GM23338 (cell line): ENCODE measurements at regions not wholly inside any gene's neighbourhood (a gene's known extent, or its start where the extent isn't known, plus 50 kb on each side); places are given as distances from the start of the nearest gene placed in this dataset.

Experiments used
- ATAC-seq: fragments of 200-7000 bp; cut with Tn5 transposase; 3 replicates; pipeline ENCODE4 v1.9.1; 2020
- DNase-seq: peaks from one replicate; pipeline ENCODE4 v3.0.0-alpha.2; 2015; ENCODE audit warnings: low spot score
- H2AFZ ChIP-seq: fragments of 200-600 bp; sonication (generic); 2 replicates; pipeline ENCODE4 v1.8.0; 2016; ENCODE audit warnings: antibody characterized with exemption, mild to moderate bottlenecking, moderate library complexity
- H3F3A ChIP-seq: fragments of 200-600 bp; sonication (generic); replicated peaks from 2 replicates; pipeline ENCODE4 v1.8.0; 2017; ENCODE audit warnings: antibody characterized with exemption, mixed run types, low read depth
- H3K27ac ChIP-seq: fragments of 200-600 bp; sonication (generic); 2 replicates; pipeline ENCODE4 v1.6.1; 2016; ENCODE audit warnings: low read depth
- H3K27me3 ChIP-seq: fragments of 200-600 bp; sonication (generic); 2 replicates; pipeline ENCODE4 v1.8.0; 2016; ENCODE audit warnings: mild to moderate bottlenecking, mixed run types, moderate library complexity; ENCODE audit not compliant: insufficient read depth
- H3K36me3 ChIP-seq: fragments of 200-600 bp; sonication (generic); 2 replicates; pipeline ENCODE4 v1.8.0; 2016; ENCODE audit warnings: mild to moderate bottlenecking; ENCODE audit not compliant: insufficient read depth
- H3K4me1 ChIP-seq: fragments of 200-600 bp; sonication (generic); 2 replicates; pipeline ENCODE4 v1.8.0; 2016; ENCODE audit warnings: mild to moderate bottlenecking, moderate library complexity; ENCODE audit not compliant: insufficient read depth
- H3K4me2 ChIP-seq: fragments of 200-600 bp; sonication (generic); 2 replicates; pipeline ENCODE4 v1.7.1; 2017; ENCODE audit warnings: mixed run types
- H3K4me3 ChIP-seq: fragments of 200-600 bp; sonication (generic); 2 replicates; pipeline ENCODE4 v1.6.1; 2016; ENCODE audit warnings: mixed run types
- H3K79me2 ChIP-seq: fragments of 200-600 bp; sonication (generic); replicated peaks from 2 replicates; pipeline ENCODE4 v1.8.0; 2017; ENCODE audit warnings: mild to moderate bottlenecking; ENCODE audit not compliant: insufficient read depth
- H3K9me2 ChIP-seq: fragments of 200-600 bp; sonication (generic); 2 replicates; pipeline ENCODE4 v1.8.0; 2017; ENCODE audit not compliant: insufficient read depth
- H4K20me1 ChIP-seq: fragments of 200-600 bp; sonication (generic); replicated peaks from 2 replicates; pipeline ENCODE4 v1.8.0; 2017; ENCODE audit warnings: mild to moderate bottlenecking; ENCODE audit not compliant: insufficient read depth
- H3K27ac Mint-ChIP-seq: 2 replicates; pipeline ENCODE4 v1.8.0; 2020; ENCODE audit warnings: inconsistent platforms, mild to moderate bottlenecking, moderate library complexity, mixed read lengths
- H3K27me3 Mint-ChIP-seq: 3 replicates; pipeline ENCODE4 v1.8.0; 2022; ENCODE audit warnings: low read depth, mild to moderate bottlenecking, moderate library complexity, mixed read lengths, inconsistent platforms; ENCODE audit not compliant: insufficient read depth, poor library complexity
- H3K36me3 Mint-ChIP-seq: 3 replicates; pipeline ENCODE4 v1.8.0; 2021; ENCODE audit warnings: low read depth, mild to moderate bottlenecking, inconsistent platforms, moderate library complexity, mixed read lengths
- H3K4me1 Mint-ChIP-seq: 3 replicates; pipeline ENCODE4 v1.8.0; 2020; ENCODE audit warnings: mild to moderate bottlenecking, inconsistent platforms, mixed read lengths
- H3K4me3 Mint-ChIP-seq: 3 replicates; pipeline ENCODE4 v1.8.0; 2021; ENCODE audit warnings: moderate library complexity, mild to moderate bottlenecking, inconsistent platforms, mixed read lengths
- H3K9me3 Mint-ChIP-seq: 3 replicates; pipeline ENCODE4 v1.8.0; 2020; ENCODE audit warnings: moderate library complexity, mild to moderate bottlenecking, inconsistent platforms, mixed read lengths
- CREB1 ChIP-seq: fragments of 250-450 bp; sonication (Bioruptor Pico); IDR thresholded peaks from 2 replicates; pipeline ENCODE4 v1.5.0; 2020; ENCODE audit warnings: low read depth, mild to moderate bottlenecking, moderate library complexity
- EZH2 ChIP-seq: fragments of 200-600 bp; sonication (generic); IDR thresholded peaks from one replicate; pipeline ENCODE4 v1.8.0; 2017; ENCODE audit warnings: antibody characterized with exemption, mild to moderate bottlenecking, low read depth; ENCODE audit not compliant: unreplicated experiment
- EZH2phosphoT487 ChIP-seq: fragments of 200-600 bp; sonication (generic); IDR thresholded peaks from one replicate; pipeline ENCODE4 v1.8.1; 2018; ENCODE audit warnings: antibody characterized with exemption; ENCODE audit not compliant: unreplicated experiment
- JUNB ChIP-seq: IDR thresholded peaks from one replicate; pipeline ENCODE4 v1.6.1; 2016; ENCODE audit warnings: antibody characterized with exemption; ENCODE audit not compliant: unreplicated experiment
- NANOG ChIP-seq: IDR thresholded peaks from 2 replicates; pipeline ENCODE4 v1.6.1; 2016; ENCODE audit warnings: antibody characterized with exemption, borderline replicate concordance
- POLR2AphosphoS5 ChIP-seq: IDR thresholded peaks from 2 replicates; pipeline ENCODE4 v1.6.1; 2016; ENCODE audit warnings: antibody characterized with exemption, low read depth
- REST ChIP-seq: IDR thresholded peaks from one replicate; pipeline ENCODE4 v1.6.1; 2018; ENCODE audit warnings: antibody characterized with exemption; ENCODE audit not compliant: unreplicated experiment
- STAT1 ChIP-seq: IDR thresholded peaks from one replicate; pipeline ENCODE4 v1.6.1; 2016; ENCODE audit warnings: antibody characterized with exemption; ENCODE audit not compliant: unreplicated experiment
- ZNF114 ChIP-seq: fragments of 250-450 bp; sonication (Bioruptor Pico); IDR thresholded peaks from 2 replicates; pipeline ENCODE4 v1.5.0; 2020; ENCODE audit warnings: mild to moderate bottlenecking, moderate library complexity
- ZNF331 ChIP-seq: fragments of 250-450 bp; sonication (Bioruptor Pico); IDR thresholded peaks from 2 replicates; pipeline ENCODE4 v1.5.0; 2020; ENCODE audit warnings: low read depth, mild to moderate bottlenecking, moderate library complexity
- TF ChIP-seq, protein P1 (sequence below): fragments of 250-450 bp; sonication (Bioruptor Pico); IDR thresholded peaks from 2 replicates; pipeline ENCODE4 v1.5.0; 2020; ENCODE audit warnings: mild to moderate bottlenecking, moderate library complexity
- TF ChIP-seq, protein P2 (sequence below): IDR thresholded peaks from 2 replicates; pipeline ENCODE4 v1.6.1; 2016; ENCODE audit warnings: antibody characterized with exemption
- TF ChIP-seq, protein P3 (sequence below), 2 experiments: fragments of 200-600 bp in 1 of 2; sonication (generic) in 1 of 2; conservative IDR thresholded peaks; 2 replicates each; pipeline versions ENCODE4 v1.5.1 to v1.6.1; 2016 to 2017; ENCODE audit warnings: antibody characterized with exemption in 2 of 2, low read depth in 2 of 2, mild to moderate bottlenecking in 2 of 2, moderate library complexity in 1 of 2

- TF ChIP-seq, protein P1, sequence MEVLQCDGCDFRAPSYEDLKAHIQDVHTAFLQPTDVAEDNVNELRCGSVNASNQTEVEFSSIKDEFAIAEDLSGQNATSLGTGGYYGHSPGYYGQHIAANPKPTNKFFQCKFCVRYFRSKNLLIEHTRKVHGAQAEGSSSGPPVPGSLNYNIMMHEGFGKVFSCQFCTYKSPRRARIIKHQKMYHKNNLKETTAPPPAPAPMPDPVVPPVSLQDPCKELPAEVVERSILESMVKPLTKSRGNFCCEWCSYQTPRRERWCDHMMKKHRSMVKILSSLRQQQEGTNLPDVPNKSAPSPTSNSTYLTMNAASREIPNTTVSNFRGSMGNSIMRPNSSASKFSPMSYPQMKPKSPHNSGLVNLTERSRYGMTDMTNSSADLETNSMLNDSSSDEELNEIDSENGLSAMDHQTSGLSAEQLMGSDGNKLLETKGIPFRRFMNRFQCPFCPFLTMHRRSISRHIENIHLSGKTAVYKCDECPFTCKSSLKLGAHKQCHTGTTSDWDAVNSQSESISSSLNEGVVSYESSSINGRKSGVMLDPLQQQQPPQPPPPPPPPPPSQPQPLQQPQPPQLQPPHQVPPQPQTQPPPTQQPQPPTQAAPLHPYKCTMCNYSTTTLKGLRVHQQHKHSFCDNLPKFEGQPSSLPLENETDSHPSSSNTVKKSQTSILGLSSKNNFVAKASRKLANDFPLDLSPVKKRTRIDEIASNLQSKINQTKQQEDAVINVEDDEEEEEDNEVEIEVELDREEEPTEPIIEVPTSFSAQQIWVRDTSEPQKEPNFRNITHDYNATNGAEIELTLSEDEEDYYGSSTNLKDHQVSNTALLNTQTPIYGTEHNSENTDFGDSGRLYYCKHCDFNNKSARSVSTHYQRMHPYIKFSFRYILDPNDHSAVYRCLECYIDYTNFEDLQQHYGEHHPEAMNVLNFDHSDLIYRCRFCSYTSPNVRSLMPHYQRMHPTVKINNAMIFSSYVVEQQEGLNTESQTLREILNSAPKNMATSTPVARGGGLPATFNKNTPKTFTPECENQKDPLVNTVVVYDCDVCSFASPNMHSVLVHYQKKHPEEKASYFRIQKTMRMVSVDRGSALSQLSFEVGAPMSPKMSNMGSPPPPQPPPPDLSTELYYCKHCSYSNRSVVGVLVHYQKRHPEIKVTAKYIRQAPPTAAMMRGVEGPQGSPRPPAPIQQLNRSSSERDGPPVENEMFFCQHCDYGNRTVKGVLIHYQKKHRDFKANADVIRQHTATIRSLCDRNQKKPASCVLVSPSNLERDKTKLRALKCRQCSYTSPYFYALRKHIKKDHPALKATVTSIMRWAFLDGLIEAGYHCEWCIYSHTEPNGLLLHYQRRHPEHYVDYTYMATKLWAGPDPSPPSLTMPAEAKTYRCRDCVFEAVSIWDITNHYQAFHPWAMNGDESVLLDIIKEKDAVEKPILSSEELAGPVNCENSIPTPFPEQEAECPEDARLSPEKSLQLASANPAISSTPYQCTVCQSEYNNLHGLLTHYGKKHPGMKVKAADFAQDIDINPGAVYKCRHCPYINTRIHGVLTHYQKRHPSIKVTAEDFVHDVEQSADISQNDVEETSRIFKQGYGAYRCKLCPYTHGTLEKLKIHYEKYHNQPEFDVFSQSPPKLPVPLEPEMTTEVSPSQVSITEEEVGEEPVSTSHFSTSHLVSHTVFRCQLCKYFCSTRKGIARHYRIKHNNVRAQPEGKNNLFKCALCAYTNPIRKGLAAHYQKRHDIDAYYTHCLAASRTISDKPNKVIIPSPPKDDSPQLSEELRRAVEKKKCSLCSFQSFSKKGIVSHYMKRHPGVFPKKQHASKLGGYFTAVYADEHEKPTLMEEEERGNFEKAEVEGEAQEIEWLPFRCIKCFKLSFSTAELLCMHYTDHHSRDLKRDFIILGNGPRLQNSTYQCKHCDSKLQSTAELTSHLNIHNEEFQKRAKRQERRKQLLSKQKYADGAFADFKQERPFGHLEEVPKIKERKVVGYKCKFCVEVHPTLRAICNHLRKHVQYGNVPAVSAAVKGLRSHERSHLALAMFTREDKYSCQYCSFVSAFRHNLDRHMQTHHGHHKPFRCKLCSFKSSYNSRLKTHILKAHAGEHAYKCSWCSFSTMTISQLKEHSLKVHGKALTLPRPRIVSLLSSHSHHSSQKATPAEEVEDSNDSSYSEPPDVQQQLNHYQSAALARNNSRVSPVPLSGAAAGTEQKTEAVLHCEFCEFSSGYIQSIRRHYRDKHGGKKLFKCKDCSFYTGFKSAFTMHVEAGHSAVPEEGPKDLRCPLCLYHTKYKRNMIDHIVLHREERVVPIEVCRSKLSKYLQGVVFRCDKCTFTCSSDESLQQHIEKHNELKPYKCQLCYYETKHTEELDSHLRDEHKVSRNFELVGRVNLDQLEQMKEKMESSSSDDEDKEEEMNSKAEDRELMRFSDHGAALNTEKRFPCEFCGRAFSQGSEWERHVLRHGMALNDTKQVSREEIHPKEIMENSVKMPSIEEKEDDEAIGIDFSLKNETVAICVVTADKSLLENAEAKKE (CRISPR knock-in tag) = no peak
- TF ChIP-seq CREB1 (CRISPR knock-in tag) (no peak), EZH2 (no peak), POLR2AphosphoS5 (no peak), STAT1 (no peak), ZNF331 (CRISPR knock-in tag) (no peak), ZNF114 (CRISPR knock-in tag) (no peak), REST (no peak), JUNB (no peak), NANOG (no peak), EZH2phosphoT487 (no peak)
- TF ChIP-seq, protein P2, sequence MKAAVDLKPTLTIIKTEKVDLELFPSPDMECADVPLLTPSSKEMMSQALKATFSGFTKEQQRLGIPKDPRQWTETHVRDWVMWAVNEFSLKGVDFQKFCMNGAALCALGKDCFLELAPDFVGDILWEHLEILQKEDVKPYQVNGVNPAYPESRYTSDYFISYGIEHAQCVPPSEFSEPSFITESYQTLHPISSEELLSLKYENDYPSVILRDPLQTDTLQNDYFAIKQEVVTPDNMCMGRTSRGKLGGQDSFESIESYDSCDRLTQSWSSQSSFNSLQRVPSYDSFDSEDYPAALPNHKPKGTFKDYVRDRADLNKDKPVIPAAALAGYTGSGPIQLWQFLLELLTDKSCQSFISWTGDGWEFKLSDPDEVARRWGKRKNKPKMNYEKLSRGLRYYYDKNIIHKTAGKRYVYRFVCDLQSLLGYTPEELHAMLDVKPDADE = no peak
- TF ChIP-seq, protein P3, sequence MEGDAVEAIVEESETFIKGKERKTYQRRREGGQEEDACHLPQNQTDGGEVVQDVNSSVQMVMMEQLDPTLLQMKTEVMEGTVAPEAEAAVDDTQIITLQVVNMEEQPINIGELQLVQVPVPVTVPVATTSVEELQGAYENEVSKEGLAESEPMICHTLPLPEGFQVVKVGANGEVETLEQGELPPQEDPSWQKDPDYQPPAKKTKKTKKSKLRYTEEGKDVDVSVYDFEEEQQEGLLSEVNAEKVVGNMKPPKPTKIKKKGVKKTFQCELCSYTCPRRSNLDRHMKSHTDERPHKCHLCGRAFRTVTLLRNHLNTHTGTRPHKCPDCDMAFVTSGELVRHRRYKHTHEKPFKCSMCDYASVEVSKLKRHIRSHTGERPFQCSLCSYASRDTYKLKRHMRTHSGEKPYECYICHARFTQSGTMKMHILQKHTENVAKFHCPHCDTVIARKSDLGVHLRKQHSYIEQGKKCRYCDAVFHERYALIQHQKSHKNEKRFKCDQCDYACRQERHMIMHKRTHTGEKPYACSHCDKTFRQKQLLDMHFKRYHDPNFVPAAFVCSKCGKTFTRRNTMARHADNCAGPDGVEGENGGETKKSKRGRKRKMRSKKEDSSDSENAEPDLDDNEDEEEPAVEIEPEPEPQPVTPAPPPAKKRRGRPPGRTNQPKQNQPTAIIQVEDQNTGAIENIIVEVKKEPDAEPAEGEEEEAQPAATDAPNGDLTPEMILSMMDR (conservative IDR thresholded peaks at IDR 0.05; ENCODE audit: low read depth in 2 of 2) = no peak
- Mint-ChIP-seq H3K4me1 (peaks cover 10% of the 10 kb centered on the region; the same call in 2 of the 3 replicates), H3K27ac (no peak overlapping the region), H3K27me3 (peaks cover 8% of the 10 kb centered on the region), H3K36me3 (no peaks in the 10 kb centered on the region), H3K9me3 (no peaks in the 10 kb centered on the region), H3K4me3 (no peak overlapping the region)
- DNase-seq (no peak), ATAC-seq (no peak)
- H2AFZ ChIP-seq = no peak overlapping the region
- no peaks in the 10 kb centered on the region for H3K79me2 ChIP-seq
- H3K4me3 ChIP-seq = no peak overlapping the region
- H3K36me3 ChIP-seq = no peaks in the 10 kb centered on the region
- H3K27ac ChIP-seq = no peak overlapping the region
- no peak overlapping the region for H3K4me2 ChIP-seq
- no peaks in the 10 kb centered on the region for H3K9me2 ChIP-seq
- H4K20me1 ChIP-seq = no peaks in the 10 kb centered on the region
- no peaks in the 10 kb centered on the region for H3K4me1 ChIP-seq
- no peaks in the 10 kb centered on the region for H3K27me3 ChIP-seq
- no peaks in the 10 kb centered on the region for H3F3A ChIP-seq
Observed at GRCh38 chr17:31693433-31694220, 165.4 kb downstream of the COPRS start.
